Fibroblast of skin of scalp (primary cell): ENCODE measurements at regions not wholly inside any gene's neighbourhood (a gene's known extent, or its start where the extent isn't known, plus 50 kb on each side); places are given as distances from the start of the nearest gene placed in this dataset.
"Not testable (repeated sequence)": the region's sequence is repeated elsewhere in the genome, so short reads cannot be mapped to it uniquely, and the experiment has no call there.

ENCODE experiments used
- DNase-seq: peaks from one replicate; pipeline ENCODE4 v3.0.0-alpha.2; 2013

GRCh38 chr15:34528055-34528754 lies 55.2 kb downstream of the GOLGA8B start:
- DNase-seq = not testable (repeated sequence)

GRCh38 chr15:34527641-34528040 lies 55.8 kb downstream of the GOLGA8B start:
- DNase-seq = not testable (repeated sequence)

DNA sequence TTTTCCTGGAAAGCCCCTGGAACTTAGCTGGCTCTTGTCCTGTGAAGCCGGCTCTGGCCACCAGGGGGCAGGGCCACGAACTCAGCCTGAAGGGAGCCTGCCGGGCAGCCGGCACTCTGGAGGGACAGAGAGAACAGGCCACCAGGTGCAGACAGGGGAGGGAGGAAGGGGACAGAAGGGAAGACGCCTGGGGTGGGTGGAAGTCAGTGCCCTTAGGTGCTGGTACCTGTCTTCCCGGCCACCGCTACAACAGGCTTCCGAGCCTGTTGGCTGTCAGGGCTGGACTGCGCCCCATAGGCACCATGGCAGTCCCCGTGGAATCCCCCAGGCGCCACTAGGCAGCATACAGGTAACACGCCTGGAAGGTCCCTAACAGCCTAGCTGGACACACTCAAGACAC lies 59.6 kb downstream of the GOLGA8B start:
- not testable (repeated sequence) for DNase-seq

GRCh38 chr15:34522601-34523000 lies 60.9 kb downstream of the GOLGA8B start:
- not testable (repeated sequence) for DNase-seq

DNA sequence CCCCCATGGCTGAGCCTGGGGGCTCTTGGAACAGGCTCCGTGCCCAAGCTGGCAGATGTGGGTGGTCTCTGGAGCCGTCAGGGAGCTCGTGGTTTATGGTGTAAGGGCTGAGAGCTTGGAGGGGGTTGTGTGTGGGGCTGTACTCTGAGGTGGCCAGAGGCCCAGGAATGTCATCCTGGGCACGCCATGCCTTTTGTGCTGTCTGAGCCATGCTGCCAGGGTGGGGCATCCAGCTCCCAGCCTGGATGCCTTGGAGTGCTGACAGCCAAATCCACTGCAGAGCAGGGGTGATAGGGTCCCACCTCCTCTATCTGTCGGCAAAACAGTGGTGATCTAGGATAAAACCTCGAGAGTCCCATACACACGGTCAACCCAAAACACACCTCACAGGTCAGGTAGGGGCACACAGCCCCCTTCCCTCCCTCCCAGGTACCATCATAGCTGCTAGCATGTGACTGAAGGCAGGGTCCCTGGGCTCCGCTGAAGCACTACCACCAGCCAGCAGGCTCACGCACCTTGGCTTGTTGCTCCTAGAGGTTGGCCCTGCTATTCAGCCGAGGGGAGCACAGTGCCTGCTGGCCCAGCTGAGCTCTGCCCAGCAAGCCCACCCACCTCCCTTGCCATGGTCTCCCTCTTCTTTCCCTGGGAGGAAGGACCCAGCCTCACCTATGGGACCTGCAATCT lies 61.5 kb downstream of the GOLGA8B start:
- not testable (repeated sequence) for DNase-seq

- no peak for DNase-seq
Measured at GRCh38 chr15:34520566-34520965, 62.9 kb downstream of the GOLGA8B start.

DNA sequence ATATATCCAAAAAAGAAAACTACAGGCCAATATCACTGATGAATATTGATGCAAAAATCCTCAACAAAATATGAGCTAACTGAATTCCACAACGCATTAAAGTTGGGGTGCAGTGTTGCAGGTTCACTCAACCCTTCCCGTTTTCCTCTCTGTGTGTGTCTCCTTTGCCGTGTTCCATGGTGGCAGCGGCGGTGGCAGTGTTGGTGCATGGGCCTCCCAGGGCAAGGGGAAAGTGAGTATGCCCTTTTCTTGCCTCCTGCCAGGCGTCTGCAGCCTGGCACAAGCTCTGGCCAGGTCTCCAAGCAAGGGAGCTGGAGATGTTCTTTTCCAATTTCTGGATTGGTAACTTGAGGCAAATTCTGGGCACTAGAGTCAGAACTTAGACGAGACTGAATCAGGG lies 63.4 kb downstream of the GOLGA8B start:
- DNase-seq = not testable (repeated sequence)

- DNase-seq = peak; percentile 42
Measured at GRCh38 chr15:34514251-34514670, 69.2 kb downstream of the GOLGA8B start.

DNA sequence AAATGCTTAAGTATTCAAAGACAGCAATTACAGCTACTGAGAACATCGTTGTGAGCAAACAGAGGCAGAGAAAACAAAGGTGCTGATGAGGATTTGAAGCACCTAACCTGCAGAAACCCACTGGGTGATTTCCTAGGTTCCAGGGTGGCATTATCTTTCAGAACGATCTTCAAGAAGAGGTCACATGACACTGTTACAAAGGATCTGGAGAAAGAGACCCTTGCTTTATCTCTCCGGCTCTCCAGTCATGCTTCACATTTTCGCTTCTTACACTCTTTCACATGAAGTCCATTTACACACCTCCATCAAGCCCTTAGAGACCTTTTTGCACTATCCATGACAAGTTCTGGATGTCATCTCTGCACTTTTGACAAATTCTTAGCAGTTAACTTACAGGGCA lies 70.8 kb downstream of the GOLGA8B start:
- DNase-seq = no peak

DNA sequence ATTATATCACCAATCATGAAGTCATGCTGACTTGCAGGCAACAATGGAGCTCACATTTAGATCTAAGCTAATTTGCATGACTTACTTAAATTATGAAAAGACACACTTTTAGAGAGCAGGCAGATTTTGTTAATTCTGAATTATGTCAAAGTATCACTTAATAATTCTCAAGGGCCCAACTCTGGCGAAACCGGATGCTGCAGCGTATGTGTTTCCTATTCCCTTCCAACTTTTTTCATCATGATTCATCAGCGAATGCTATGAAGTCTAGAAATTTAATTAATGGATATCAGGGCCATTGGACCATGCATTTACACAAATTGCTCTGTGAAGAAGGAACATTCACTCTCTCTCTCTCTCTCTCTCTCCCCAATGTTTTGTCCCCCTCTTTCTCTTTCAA lies 63.5 kb upstream of the GOLGA8A start:
- no peak for DNase-seq

DNA sequence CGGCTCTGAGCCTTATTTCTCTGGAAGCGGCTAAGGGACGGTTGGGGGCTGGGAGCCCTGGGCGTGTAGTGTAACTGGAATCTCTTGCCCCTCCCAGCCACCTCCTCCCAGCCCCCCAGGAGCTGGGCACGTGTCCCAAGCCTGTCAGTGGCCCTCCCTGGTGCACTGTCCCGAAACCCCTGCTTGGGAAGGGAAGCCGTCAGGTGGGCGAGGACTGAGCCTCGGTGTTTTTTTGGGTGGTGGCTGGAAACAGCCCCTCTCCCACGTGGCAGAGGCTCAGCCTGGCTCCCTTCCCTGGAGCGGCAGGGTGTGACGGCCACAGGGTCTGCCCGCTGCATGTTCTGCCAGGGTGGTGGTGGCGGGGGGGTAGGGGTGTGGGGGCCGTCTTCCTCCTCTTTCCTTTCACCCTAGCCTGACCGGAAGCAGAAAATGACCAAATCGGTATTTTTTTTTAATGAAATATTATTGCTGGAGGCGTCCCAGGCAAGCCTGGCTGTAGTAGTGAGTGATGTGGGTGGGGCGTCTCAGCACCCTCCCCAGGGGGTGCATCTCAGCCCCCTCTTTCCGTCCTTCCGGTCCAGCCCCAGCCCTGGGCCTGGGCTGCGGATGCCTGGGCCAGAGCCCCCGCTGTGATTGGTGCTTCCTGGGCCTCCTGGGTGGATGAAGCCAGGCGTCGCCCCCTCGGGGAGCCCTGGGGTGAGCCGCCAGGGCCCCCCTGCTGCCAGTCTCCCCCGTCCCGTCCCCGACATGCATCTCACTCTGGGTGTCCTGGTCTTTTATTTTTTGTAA lies 58.8 kb upstream of the GOLGA8A start:
- no peak for DNase-seq

GRCh38 chr15:34495707-34496106 lies 58.1 kb upstream of the GOLGA8A start:
- not testable (repeated sequence) for DNase-seq

- DNase-seq = no peak
Measured at GRCh38 chr15:34494084-34494399, 56.4 kb upstream of the GOLGA8A start.

DNA sequence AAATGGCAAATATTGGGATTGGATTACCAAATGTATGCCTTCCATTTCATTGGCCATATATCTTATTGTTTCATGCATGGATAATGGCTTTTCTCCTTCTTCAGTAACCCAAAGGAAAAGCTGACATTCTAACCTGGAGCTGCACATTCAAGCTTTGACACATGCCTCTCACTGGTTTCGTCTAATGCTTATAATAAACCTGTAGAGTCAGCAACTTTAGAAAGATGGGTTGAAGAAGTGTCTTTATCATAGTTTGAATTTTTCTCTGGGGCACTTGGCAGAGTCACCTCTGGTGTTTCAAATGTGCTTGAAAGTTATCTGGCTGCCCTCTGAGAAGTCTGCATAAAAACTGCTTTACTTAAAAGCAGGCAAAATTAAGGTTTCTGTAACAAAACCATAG lies 55.4 kb upstream of the GOLGA8A start:
- DNase-seq = no peak

DNA sequence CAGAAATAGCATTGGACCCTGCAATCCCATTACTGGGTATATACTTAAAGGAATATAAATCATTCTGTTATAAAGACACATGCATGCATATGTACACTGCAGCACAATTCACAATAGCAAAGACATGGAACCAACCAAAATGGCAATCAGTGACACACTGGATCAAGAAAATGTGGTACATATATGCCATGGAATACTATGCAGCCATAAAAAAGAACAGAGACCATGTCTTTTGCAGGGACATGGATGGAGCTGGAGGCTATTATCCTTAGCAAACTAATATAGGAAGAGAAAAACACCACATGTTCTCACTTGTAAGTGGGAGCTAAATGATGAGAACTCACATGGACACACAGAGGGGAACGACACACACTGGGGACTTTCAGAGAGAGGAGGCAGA lies 53.9 kb upstream of the GOLGA8A start:
- not testable (repeated sequence) for DNase-seq

DNA sequence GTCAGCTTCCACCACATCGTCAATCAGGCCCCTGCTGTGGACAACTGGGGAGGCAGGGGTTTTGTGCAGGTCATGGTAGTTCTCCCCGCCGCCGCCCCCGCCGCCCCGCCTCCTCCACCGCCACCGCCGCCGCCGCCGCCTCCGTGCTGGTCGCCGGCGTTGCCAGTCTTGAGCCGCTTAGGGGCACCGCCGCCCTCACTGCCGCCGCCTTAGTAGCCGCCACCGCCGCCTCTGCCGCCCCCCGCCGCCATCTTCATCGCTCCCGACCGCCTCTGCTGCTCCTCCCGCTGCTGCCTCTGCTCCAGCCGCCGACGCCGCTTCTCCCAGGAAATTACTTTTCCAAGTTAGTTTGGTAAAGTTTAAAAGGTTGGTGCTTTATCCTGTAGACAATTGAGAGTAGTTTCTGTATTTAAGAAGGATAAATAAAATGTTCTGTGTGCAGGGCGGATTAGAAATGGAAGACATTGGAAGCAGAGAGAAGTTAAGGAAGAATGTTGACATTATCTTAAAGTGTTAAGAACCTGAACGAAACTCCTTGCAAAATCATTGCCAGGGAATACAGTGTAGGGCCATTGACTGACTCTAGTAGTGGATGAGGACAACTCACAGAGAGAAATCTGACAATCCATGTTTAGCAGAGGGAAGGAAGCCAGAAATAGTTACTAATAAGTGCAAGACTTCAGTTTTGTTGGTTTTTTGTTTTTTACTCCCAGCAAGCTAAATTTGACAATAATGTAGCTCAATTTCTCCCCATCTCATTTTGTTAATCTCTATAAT lies 53.0 kb upstream of the GOLGA8A start:
- no peak for DNase-seq

DNA sequence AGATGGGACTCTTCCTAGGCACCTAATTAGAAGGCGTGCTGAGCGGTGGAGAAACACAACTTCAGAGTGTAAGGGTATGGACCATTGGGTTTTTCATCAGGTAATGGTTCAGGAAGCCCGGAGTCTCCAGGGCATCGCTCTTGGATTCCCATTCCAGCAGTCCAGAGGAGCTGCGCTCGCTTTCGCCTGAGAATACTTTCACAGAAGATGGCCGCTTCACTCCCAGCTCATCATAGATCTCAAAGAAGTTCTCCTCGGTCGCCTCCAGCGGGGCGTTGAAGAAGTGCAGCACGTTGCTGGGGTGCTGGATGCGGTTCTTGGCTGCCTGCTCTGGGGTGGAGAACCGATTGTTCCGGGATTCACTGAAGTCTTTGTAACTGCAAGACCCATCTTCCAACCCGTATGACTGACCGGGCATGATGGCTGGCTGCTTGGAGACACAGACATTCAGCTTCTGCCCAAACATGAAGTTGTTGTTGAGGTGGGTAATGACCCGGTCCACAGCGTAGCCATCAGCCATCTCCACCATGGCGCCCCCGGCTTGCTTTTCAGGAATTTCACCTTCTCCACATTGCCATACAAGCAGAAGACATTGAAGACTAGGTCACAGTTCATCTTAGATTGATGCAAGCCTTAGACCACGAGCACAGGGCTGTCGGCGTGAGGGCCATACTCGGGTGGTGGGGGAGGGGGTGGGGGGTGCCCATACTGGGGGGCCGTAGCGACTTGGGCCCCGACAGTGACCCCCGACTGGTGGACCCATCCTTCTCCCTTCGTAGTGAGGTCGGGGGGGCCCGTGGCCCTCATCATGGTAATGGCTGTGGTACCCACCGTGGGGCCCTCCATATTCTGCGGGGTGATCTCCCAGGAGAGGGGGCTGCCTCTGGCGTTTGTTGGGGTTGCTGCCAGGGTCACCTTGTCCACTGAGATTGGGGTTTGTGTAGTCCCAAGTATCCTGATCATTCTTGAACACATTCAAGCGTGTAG lies 51.7 kb upstream of the GOLGA8A start:
- DNase-seq = not testable (repeated sequence)
